ENCODE measurements at regions not wholly inside any gene's neighbourhood (a gene's known extent, or its start where the extent isn't known, plus 50 kb on each side); places are given as distances from the start of the nearest gene placed in this dataset.

DNA sequence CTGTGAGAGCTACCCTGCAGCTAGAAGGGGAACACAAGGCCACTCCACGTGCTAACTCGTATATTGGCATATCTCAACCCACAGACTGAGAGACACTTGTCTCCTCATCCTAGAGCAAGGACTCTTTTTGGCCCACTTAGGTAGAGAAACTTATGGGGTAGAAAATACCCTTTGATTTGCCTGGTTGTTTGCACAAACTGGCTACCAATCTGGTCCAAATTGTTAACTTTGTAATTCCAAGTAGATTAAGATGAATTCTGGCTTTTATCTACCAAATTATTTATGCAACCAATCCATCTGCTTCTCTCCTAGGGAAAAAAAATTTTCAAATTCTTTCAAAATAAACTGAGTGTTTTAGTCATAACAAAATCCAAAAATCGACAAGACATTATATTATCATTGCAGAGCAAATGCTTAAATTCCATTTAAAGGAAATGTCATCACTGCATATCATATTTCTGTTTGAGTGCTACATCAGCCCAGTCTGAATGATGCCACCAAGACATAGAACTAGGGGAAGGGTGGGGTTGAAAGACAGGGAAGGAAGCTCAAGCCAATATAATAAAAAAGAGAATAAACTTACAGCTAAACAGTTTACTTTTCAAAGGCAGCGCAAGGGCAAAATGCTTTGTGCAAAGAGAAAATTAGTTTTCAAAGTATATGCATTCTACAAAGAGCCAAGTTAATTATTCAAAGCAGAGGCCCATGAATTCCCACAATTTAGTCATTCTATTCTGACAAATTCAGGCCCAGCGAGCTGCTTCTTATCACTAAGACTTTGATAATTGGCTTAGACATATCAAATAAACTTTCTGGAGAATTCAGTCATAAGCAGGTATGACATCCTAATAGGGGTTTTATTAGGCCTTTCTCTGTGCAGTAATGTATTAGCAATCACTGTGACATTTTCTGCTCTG is 198.0 kb downstream of the CAAP1 start:
- TF ChIP-seq POLR2A (IDR thresholded peaks at IDR 0.05) (no peak), POLR2AphosphoS5 (IDR thresholded peaks at IDR 0.05) (no peak)
- TF ChIP-seq, protein P1, sequence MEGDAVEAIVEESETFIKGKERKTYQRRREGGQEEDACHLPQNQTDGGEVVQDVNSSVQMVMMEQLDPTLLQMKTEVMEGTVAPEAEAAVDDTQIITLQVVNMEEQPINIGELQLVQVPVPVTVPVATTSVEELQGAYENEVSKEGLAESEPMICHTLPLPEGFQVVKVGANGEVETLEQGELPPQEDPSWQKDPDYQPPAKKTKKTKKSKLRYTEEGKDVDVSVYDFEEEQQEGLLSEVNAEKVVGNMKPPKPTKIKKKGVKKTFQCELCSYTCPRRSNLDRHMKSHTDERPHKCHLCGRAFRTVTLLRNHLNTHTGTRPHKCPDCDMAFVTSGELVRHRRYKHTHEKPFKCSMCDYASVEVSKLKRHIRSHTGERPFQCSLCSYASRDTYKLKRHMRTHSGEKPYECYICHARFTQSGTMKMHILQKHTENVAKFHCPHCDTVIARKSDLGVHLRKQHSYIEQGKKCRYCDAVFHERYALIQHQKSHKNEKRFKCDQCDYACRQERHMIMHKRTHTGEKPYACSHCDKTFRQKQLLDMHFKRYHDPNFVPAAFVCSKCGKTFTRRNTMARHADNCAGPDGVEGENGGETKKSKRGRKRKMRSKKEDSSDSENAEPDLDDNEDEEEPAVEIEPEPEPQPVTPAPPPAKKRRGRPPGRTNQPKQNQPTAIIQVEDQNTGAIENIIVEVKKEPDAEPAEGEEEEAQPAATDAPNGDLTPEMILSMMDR (IDR thresholded peaks at IDR 0.05), result no peak

Data from breast epithelium (tissue), 3 donors.